Right hindlimb (tissue), 1 donor: ENCODE measurements at regions not wholly inside any gene's neighbourhood (a gene's known extent, or its start where the extent isn't known, plus 50 kb on each side); places are given as distances from the start of the nearest gene placed in this dataset.

Experiments used
- DNase-seq: peaks from one replicate; pipeline ENCODE4 v3.0.0-alpha.2; 2018

DNA sequence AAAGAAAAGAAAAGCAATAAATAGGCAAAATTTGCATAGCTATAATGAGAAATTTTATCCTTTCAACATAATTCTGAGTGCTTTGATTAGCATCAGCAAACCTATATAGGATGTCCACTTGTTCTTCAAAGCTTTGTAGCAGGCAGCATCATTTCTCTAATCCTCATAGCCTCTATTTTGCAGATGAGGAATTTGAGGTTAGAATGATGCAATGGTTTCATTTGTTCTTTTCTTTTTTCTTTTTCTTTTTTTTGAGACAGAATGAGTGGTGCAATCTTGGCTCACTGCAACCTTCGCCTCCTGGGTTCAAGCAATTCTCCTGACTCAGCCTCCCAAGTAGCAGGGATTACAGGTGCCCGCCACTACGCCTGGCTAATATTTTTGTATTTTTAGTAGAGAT, 594.4 kb downstream of the TOX3 start:
- no peak for DNase-seq

DNA sequence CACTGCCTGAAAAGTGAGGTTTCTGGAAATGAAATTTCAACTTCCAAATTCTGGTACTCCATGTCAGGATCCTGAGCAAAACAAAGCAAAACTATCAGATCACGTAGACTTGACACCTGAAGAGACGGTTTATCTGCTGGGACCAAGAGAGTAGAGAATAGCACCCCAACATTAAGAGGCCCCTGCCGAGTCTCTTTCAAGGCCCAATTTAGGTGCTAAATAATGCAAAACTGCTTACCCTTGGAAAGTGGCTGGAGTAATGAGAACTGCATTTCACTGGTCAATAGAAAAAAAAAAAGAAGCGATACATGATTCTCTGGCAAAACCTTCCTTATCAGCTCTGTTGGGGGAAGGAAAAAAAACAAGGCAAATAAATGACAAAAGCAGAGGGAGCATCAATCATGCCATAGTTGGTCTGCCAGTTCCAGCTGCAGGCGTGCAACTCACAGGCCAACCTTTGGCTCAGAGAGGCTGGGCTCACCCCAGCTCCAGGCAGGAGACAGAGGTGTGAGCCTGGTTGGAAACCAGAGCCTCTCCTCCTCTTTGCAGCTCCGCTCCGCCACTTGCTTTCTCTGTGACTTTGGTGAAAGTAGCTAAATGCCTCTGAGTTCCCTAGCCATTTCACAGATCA, 595.2 kb downstream of the TOX3 start:
- DNase-seq = no peak

DNA sequence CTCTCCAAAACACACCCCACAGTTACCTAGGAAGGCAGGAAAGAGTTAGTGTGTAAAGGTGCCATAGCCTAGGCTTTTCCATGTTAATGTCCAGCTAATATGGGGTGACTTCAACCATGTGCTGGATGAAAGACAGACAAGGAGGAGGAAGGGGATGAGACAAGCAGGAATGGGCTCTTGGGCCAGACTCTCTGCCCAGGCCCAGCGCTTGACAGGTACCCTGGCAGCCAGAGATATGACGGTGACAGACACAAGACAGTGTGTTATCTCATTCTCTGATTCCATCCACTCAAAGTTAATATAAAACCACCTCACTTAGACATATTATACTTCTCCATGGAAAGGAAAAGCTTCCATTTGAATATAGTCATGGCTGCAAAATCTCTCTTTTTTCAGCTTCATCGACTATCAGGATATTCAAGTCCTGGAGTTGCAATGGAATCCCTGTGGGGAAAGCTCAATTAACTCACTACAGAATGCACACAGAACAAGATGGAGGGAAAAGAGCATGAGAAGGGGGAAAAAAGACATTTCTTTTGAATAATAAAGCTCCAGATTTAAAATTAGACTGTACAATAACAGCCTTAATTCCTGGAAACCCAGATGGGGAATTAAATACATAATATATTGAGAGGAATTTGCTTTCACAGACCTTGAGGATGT, 596.7 kb downstream of the TOX3 start:
- no peak for DNase-seq

DNA sequence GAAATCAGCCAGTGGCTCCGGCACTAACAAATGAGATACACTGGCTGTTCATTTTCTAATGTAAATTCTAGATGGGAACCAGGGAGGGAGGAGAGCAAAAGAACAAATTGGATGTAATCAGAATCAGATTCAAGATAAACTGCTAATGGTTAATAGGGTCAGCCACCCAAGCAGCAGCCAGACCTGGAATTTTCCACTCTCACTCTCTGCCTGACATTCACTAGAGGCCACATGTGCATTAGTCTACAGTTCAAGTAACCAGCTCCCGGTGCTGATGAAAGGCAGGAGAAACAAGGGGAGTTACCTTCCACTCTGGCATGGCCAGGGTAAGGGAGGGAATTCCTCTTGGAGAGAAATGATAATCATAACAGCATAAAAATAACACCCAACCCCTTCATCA, 597.7 kb downstream of the TOX3 start:
- no peak for DNase-seq

DNA sequence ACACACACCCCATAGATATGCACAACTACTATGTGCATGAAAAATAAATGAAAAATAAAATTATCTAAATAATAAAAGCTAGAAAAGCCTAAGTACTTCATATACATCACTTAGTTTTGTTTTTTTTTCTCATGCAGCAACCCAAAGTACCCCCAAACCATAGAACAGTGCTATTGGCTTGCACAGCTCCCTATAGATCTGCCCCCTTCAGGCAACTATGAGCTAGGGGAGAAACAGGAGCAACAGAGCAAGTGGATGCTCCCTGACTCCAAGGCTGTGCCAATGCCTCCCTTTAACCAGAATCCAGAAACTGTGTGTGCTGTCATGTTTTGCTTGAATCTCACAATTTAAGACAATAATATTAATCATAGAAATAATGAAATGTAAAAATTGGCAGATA, 605.5 kb downstream of the TOX3 start:
- DNase-seq = no peak

DNA sequence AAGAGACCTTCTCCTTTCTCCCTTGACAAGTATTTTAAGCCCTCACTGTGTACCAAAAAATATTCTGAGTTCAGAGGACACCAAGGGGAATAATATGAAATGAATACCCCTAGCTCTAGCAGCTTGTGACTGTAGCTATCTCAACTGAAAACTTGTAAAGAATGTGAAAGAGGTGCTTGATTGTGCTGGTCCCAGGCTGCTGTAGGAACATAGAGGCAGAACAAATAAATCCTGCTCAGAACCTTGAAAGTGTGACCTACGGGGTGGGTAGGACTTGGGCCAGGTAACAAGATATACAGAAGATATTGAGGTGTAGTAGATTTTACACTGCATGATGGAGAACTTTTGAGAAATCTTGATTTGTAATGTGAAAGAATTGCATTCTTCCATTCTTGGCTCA, 606.8 kb downstream of the TOX3 start:
- no peak for DNase-seq

DNA sequence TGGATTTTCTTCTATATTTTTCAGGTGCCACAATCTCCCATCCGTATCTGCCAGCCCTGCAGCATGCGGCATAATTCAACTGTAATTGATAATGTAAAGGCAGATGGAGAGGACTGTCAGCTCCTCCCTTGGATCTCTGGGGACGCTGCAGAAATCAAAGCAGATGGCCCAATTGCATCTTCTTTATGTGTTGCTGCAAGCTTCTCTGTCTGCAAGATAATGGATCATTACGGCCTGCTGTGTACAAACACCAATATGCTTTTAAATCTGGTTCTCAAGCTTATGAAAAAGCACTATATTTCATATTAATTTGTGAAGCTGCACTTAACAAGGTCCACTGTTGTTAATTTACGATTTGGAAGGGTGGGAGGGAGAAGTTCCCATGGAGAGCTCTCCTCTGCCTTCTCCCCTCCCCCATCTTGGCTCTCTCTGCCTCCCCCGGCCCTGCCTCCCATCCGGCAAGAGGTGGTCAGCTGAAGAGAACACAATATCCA, 607.5 kb downstream of the TOX3 start:
- no peak for DNase-seq

DNA sequence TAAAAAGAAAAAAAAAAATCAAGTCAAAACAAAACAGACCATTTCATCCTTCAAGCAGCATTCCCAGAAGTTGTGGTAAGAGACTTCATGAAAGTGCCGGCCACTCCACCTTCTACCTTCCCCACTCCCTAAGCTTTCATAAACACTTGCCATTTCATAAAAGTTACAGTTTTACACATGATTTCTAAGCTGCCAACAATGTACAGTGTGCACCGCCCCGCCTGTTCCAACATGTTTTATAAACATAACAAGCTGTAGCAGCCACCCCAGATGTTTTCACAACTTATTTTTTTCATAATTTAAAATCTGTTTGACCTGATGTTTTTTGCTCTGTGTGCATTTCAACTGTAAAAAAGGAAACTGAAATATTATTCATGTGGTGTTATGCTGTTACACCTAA, 608.1 kb downstream of the TOX3 start:
- DNase-seq = no peak

DNA sequence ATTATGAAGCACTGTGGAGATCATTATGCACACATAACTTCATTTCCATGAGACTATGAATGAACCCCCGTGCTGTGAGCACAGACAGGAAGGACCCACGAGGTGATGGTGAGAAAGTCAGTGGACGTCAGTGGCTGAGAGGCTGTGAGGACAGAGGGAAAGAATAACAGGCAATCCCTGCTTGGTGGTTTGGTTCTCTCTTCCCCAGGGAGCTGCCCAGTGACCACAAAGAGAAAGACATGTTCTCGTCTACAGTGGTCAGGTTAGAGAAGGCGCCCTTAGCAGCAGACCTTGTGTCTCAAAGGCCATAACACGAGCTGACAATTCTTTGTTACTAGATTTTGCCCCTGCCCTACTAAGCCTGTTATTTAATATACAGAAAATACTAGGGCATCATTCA, 609.2 kb downstream of the TOX3 start:
- no peak for DNase-seq

DNA sequence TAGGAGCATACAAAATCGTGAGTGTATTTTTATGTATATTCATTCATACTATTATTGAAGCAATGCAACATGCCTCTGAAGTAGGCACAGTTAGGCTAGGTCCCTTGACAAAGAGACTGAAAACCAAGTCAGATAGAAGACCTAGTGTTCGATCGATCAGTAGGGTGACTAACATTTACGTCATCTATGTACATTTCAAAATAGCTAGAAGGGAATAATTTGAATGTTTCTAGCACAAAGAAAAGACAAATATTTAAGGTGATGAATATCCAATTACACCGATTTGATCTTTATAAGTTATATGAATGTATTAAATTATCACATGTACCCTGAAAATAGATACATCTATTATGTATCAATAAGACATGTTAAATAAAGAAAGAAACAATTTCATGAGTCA, 610.1 kb downstream of the TOX3 start:
- no peak for DNase-seq

DNA sequence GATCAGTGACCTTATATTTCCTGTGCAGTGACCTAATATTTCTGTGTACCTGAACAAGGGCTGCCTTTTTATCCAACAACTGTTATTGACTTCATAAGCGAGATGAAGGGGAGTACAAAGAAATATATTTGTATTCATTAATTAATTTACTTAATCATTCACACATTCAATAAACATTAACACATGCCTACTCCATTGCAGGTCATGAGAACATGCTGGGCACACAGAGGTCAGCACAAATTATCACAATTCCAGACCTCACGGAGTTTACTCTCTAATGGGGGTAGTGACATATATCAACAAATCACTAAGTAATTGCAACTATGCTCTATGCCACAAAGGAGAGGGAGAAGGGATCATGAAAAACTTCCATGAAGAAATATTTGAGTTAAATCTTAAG, 614.6 kb downstream of the TOX3 start:
- DNase-seq = no peak

DNA sequence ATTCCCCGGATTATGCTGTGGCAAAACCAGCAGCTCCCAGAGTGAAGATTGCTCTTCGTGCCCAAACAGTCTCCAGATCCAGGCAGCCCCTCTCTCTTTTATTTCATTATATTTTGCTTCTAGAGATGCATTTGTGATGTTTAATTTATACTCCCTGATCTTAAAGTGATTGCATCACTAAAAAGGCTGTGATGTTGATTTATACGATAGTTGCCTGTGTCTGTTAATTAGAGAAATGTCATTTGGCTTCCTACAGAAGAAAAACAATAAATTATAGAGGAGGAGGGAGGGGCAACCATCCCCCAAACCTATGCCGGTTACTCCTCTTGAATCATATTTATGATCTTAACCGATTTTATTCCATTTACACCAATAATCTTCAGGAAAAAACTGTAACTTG, 615.3 kb downstream of the TOX3 start:
- DNase-seq = no peak

DNA sequence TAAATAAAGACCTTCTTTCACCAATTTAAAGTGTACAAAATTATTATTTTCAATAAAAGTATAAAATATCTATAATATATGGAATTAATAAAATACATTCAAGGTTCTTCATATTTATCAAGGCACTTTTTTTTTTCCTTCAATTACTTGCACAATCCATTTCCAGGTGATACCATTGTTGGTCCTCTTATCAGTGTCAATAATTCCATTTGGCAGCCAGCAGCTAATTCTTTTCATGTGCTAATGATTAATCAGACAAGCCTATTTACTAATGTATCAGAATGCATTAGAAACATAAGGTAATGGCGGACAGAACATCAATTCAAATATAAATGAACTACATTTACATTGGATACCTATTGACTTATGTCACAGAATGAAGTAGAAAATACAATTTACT, 622.2 kb downstream of the TOX3 start:
- DNase-seq = no peak

DNA sequence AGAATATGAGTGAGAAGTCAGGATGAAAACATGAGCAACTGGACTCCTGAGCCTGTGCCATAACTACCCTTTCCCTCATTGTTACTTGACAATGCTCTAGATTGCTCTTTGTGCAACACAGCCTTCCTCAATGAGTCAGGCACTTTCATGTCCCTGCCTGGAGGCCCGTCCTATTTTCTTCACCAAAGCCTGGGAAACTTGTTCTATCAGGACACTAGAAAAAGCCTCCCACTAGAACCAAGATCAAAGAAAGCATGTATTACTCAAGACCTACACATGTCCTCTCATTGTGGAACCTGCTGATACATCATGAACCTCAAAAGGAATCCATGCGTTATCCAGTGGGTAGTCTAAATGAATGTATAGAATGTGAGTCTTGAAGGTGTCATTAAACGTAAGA, 624.5 kb downstream of the TOX3 start:
- no peak for DNase-seq

DNA sequence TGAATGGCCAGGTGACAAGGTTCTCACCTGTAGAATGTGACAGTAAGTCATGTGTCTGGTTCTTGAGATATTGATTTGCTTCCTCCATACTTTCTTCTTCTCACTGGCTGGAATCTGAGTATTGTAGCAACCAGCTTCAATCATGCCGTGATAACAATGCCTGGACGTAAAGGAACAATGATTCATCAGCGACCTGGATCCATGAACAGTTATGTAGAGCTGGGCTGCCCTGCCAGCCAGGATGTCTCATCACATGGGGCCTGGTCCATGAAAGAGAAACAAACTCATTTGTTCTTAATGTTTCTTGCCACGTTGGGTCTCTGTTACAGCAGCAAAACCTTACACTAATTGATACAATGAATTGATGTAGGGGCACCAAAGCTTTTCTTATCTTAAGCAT, 627.2 kb downstream of the TOX3 start:
- no peak for DNase-seq

DNA sequence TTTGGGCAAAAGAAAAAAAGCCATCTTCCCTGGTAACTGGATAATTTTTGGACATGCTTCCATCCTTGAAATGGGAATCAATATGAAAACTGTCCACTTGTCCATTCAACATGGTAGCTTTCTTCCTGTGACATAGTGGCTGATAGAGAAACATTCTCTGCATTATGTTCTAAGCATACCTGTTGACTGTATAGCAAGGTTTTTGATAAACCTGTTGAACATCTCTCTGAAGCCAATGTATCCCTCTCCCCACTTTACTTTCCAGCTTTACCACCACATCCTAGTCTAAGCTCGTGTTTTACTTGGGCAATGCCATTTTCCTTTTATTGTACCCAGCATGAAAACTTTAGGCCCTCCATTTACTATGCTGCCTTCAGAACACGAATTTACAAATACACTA, 630.1 kb downstream of the TOX3 start:
- DNase-seq = no peak

DNA sequence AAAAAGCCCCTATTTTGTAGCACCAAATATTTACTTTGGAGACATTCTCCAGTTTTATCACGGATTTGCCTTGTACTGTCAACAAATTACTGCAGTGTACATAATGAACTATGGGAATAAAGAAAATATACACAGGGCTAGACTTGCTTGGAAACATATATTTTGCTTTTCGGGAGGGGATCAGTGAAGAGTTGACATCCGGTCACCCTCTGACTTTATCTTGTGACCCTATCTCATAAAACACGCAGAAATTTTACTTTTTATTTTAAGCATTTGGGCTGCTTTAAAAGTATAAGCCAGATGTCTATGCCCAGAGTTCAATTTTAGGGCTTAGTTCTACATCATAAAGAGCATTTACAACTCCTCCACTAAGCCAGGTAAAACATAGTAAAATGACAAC, 630.7 kb downstream of the TOX3 start:
- no peak for DNase-seq

DNA sequence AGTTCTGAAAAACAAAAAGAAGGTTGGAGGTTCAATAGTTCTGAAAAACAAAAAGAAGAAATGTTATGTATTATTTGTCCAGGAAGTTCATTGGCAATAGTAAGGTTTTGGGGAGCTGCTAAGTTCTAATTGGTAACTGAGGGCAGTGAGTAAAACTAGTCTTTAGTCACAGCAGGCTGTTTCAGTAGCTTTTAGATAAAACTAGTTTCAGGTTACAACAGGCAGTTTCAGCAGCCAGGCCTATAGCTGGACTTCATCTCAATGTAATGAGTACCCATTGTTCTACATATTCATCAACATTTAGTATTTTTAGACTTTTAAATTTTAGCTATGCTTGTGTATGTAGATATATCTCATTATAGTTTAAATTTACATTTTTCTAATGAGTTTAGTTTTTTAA, 639.3 kb downstream of the TOX3 start:
- DNase-seq = no peak

DNA sequence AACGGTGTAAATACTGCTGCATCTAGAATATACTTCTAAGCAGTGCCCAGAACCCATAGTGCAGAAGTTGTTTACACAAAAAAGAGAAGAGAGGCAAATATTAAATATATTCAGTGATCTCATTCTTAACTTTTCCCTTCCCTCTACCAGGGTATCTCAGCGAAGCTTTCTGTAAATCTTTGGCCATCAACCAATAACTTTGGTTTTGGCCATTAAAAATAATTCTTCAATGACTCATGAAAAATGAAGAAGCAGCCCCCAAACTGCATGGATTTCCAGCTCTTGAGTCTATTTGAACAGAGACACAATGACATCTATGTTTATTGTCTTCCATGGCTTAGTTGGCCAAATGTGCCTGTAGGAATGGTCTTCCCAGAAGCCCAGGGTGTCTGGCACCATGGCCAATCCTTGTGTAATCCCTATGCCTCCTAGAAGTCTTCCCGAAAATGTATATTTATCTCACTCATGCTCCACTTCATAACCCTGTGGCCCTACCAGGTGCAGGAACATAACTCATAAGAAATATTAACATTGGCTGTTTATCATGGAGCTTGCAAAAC, 646.6 kb downstream of the TOX3 start:
- DNase-seq = no peak

DNA sequence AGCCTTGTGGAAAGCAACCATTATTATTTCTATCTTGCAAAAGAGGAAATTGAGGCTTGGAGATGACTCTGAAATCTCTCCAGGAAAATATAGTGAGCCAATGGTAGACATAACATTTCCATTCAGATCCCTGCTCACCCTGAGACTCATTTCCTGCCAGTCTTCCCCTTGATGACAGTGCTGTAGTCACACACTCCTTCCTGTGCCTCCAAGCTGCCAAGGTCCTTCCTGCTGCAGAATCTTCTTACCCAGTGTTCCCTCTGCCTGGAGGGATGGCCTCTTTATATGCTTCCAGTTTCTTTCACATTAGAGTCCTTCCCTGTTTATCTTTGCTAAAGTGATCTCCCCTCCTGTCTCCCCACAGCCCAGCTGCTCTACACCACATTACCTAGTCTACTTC, 648.1 kb downstream of the TOX3 start:
- no peak for DNase-seq

DNA sequence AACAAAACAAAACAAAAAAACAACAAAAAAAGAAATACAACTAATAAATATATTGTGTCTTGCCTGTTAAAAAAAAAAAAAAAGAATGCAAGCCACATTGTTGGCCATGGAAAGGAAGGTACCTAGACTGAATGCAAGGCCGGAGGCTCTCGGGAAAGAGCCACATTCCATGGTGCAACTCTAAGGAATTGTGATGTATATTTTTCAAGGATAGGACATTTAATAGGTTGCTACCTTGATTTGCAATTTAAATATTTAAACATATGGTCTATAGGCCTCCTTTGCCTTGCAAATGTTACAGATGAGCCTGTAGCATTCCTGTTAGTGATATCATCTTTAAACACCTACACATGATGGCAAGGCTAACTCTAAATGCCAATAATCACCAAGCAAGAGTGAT, 650.9 kb downstream of the TOX3 start:
- DNase-seq = no peak

DNA sequence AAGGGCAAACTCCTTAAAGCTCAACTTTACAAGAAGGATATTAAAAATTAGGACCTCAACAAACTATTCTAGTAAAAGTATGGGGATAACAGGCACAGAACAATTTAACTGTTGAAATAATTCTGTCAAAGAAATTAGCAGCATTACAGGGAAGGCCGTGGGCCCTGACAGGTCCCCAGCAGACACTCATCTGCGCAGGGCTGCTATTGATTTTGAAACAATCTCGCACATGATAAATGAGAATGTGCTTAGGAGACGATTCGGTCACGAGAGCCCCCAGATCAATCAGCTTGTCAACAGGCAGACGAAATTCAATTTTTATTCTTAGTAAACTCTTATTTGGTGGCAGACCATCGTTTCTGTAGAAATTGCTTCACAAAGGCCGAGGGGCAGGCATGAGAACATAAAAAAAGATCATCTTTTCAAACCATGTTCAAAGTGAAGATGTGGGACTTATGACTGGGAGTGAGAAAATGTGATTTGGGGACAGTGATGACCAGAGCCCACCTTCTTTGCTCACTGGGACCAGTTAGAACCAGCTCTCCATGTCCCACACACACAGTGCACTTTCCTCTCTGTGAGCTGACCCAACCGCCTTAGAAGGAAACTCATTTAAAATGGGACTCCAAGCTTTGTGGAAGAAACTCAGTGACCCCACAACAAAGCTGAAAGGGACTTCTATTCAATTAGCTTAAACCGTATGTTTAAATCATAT, 654.5 kb downstream of the TOX3 start:
- no peak for DNase-seq

DNA sequence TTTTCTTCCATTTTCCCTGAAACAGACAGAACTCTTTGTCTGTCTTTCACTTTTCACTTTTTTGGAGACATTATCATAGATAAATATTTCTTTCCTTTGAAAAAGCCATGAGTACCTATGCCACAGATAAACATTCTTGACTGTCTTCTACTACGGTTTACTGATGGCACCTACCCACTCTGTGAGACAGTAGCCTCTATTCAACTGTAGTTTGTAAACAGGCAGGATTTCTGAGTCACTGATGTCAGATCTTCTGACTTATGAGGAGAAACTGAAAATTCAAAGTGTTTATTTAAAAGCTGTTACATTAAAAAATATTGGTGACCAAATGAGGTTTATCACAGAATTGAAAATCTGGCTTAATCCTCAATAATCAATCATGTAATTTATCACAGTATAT, 658.4 kb downstream of the TOX3 start:
- DNase-seq = no peak

DNA sequence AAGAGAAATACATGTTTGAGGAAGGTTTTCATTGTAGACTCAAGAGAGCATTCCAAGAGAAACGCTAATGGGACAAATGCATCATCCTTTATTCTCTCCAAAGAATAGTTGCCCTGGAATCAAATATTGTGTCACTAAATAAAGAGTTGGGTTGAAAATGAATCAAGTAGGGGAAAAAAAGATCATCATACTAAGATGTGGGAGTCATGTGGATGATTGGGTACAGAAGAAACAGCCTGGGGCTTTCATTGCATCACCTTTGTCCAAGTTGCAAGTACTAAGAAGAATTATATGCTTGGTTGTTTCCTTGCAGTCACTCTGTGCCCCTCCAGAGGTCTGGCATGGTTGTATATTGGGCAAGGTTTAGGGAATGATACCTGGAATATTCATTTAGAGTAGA, 658.9 kb downstream of the TOX3 start:
- no peak for DNase-seq
